ENCODE measurements at regions not wholly inside any gene's neighbourhood (a gene's known extent, or its start where the extent isn't known, plus 50 kb on each side); places are given as distances from the start of the nearest gene placed in this dataset.

DNA sequence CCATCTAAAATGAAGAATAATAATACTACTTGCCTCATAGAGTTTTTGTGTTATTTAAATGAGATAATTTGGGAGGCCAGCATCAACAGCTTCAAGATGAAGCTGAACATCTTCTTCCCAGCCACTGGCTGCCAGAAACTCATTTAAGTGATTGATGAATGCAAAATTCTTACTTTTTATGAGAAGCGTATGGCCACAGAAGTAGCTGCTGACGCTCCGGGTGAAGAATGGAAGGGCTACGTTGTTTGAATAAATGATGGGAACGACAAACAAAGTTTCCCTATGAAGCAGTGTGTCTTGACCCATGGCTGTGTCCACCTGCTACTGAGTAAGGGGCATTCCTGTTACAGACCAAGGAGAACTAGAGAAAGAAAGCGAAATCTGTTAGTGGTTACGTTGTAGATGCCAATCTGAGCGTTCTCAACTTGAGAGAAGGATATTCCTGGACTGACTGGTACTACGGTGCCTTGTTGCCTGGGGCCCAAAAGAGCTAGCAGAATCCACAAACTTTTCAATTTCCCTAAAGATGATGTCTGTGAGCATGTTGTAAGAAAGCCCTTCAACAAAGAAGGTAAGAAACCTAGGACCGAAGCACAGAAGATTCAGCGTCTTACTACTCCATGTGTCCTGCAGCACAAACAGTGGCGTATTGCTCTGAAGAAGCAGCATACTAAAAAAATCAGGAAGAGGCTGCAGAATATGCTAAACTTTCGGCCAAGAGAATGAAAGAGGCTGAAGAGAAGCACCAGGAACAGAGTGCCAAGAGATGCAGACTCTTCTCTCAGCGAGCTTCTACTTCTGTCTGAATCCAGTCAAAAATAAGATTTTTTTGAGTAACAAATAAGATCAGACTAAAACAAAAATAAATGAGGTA, 100.0 kb upstream of the LRIG3 start:
- no peak for DNase-seq (ENCODE audit: extremely low read depth, low read depth)
- TF ChIP-seq, protein P1, sequence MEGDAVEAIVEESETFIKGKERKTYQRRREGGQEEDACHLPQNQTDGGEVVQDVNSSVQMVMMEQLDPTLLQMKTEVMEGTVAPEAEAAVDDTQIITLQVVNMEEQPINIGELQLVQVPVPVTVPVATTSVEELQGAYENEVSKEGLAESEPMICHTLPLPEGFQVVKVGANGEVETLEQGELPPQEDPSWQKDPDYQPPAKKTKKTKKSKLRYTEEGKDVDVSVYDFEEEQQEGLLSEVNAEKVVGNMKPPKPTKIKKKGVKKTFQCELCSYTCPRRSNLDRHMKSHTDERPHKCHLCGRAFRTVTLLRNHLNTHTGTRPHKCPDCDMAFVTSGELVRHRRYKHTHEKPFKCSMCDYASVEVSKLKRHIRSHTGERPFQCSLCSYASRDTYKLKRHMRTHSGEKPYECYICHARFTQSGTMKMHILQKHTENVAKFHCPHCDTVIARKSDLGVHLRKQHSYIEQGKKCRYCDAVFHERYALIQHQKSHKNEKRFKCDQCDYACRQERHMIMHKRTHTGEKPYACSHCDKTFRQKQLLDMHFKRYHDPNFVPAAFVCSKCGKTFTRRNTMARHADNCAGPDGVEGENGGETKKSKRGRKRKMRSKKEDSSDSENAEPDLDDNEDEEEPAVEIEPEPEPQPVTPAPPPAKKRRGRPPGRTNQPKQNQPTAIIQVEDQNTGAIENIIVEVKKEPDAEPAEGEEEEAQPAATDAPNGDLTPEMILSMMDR (IDR thresholded peaks at IDR 0.05; ENCODE audit: low read depth, low read length), result no peak

- TF ChIP-seq, protein P1 (IDR thresholded peaks at IDR 0.05; ENCODE audit: low read depth, low read length), result no peak
- no peak for DNase-seq (ENCODE audit: extremely low read depth, low read depth)
Measured at GRCh38 chr12:59014885-59015284, 94.6 kb upstream of the LRIG3 start.

GRCh38 chr12:59010941-59011340, 90.6 kb upstream of the LRIG3 start:
- TF ChIP-seq, protein P1 (IDR thresholded peaks at IDR 0.05; ENCODE audit: low read depth, low read length), result no peak

DNA sequence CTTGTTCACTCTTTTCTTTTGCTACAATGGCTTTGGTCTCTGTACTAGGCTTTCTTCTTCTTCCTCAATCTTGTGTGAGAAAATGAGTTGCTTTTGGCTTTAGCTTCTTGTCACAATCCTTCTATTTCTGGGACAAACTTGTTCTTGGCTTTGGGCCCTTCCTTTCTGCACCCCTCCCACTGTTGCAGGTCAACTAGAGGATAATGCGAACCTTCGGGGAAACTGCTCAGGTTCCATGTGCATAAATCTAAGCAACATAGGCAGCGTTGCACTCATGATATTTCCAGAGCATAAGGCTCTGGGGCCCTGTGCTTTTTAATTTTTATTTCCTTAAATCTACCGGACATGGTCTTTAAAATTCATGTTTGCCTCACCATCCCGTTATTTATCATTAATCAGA, 89.8 kb upstream of the LRIG3 start:
- TF ChIP-seq, protein P1 (IDR thresholded peaks at IDR 0.05; ENCODE audit: low read depth, low read length), result no peak
- DNase-seq (ENCODE audit: extremely low read depth, low read depth), result no peak

More at GRCh38 chr12:59010941-59011340, 90.6 kb upstream of the LRIG3 start:
- DNase-seq (ENCODE audit: extremely low read depth, low read depth), result no peak

DNA sequence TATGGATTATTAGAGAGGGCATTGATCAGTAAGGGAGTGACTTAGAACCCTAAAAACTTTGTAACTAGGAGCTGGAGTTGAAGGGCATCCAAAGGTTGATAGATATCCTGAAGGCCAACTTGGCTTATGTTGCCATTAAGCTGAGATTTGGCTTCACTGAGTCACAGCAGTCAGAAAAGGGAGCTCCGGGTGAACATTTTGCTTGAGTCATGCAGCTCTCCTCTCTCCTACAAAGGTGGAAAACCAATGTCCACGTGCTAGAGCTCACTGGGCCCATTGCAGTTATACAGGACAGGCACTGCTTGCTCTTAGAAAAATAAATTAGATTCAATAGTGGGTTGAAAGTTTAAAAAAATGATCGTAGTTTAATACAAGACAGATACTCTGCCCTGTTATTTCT, 87.3 kb upstream of the LRIG3 start:
- DNase-seq (ENCODE audit: extremely low read depth, low read depth), result no peak
- TF ChIP-seq, protein P1 (IDR thresholded peaks at IDR 0.05; ENCODE audit: low read depth, low read length), result no peak

DNA sequence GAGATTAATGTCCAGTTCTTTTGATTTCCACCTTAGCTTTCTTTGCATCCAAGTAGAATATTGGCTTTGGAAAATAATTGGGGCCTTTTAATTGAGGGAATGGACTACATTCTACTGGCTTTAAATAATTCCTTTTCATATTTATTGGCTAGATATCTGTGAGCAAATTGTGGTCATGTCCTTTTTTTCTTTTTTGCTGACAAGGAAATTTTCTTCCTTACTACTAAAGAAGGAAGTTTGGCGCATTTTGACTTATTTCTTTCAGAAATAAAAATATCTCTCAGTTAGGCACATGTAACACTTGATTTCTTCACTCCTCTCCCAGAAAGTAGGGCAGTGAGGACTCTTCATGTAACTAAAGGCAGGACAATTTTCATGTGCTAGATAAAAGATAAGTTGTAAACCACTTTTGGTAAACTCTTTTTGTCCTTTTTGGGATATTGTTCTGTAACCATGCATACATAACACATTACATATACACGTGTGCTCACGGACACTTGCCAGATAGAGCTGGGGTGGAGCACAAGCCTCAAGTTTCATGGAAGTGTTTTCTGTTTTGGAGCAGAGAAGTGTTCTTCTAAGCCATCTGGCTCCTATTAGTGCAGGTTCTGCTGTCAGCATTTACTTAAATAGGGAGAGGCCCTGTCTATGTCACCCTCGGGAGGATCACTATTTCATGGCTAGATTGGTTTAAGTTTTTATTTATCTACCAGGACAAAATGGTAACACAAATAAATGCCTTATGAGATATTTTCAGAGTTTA, 85.1 kb upstream of the LRIG3 start:
- DNase-seq (ENCODE audit: extremely low read depth, low read depth), result peak; percentile 72
- TF ChIP-seq, protein P1 (IDR thresholded peaks at IDR 0.05; ENCODE audit: low read depth, low read length), result no peak

- TF ChIP-seq, protein P1 (IDR thresholded peaks at IDR 0.05; ENCODE audit: low read depth, low read length), result no peak
- no peak for DNase-seq (ENCODE audit: extremely low read depth, low read depth)
Measured at GRCh38 chr12:59004456-59004855, 84.2 kb upstream of the LRIG3 start.
